T47D (cell line): ENCODE measurements at regions not wholly inside any gene's neighbourhood (a gene's known extent, or its start where the extent isn't known, plus 50 kb on each side); places are given as distances from the start of the nearest gene placed in this dataset.

Experiments
- DNase-seq, 2 experiments: peaks; one replicate each; pipeline versions ENCODE4 v3.0.0 to v3.0.0-alpha.2; 2011 to 2012; ENCODE audit warnings: low read depth in 1 of 2, low spot score in 1 of 2
- JUND ChIP-seq: IDR thresholded peaks from 2 replicates; pipeline ENCODE4 v1.6.1; 2012; ENCODE audit warnings: low read depth
- in situ Hi-C: cut with HindIII; loops from 2 replicates; pipeline ENCODE4 v1.10.0; 2016; ENCODE audit warnings: low sequenced_read_pairs, low pct_unique_long_range_greater_than_20kb

DNA sequence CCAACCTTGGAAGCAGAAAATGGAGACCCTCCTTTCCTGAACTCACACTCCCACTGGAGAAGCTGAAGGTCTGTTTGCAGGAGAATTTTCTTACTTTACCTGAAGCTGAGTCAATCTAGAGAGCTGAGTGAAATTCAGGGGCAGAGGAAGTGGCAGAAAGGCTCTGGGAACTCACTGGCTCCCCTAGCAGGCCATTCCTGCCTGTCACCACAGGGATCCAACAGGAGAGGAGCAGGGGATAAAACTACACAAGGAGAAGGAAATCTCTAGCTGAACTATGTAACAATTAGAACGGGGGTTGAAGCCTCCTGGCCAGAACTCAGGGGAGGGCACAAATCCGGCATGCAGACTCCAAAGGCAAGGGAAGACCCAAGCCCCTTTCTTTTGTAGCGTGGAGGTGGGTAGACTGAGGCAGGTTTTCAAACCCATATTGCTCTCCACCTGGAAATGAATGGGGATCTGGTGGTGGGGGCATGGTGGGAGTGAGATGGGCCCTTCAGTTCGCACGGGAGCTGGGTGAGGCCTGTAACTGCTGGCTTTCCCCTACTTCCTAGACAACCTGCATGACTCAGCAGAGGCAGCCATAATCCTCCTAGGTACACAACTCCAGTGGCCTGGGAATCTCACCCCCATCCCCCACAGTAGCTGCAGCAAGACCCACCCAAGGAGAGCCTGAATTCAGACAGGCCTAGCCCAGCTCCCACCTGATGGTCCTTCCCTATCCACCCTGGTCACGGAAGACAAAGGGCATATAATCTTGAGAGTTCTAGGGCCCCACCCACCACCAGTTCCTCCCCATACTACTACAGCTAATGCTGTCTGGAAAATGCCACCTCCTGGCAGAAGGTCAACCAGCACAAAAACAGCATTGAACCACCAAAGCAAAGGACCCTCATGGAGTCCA lies 158.1 kb downstream of the LTN1 start:
- no peak for TF ChIP-seq JUND
- no peak for DNase-seq
- in situ Hi-C loops: no loop called here

DNA sequence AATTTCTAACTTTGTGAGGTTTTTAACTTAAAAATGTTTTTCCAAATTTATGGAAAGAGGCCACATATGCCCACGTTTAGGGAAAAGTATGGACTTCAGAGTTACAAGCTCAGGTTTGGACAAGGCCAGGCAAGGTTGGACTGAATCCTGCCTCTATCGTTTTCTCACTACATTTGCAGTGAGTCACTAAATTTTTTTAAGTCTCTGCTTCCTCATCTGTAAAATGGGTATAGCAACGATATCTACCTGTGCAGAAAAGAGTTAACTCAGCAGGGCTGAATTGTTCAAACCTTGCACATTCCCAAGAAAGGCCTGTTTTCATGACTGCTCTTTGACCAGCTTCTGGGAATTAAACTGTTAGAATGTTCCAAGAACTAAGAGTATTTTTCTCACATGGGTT lies 159.1 kb downstream of the LTN1 start:
- in situ Hi-C loops: no loop called here
- TF ChIP-seq JUND: no peak
- no peak for DNase-seq

DNA sequence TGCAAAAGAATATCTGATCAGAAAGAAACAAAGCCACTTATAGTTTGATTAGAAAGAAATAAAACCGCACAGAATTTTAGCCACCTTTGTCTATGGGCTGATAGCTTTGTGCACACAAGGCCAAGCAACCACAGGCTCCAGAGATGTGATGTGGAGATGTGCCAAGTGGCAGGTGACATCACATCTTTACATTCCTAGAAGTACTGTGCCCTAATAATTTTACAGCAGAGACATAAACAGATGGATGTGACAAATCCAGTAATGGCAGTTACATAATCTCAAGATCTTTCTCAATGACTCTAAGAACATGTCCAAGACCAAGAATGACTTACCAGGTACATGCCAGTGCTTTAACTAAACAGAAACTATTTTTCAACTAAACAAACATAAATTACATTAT lies 159.5 kb downstream of the LTN1 start:
- DNase-seq: peak in 1 of 2 experiments; percentile 45
- in situ Hi-C loops: no loop called here
- TF ChIP-seq JUND: no peak

DNA sequence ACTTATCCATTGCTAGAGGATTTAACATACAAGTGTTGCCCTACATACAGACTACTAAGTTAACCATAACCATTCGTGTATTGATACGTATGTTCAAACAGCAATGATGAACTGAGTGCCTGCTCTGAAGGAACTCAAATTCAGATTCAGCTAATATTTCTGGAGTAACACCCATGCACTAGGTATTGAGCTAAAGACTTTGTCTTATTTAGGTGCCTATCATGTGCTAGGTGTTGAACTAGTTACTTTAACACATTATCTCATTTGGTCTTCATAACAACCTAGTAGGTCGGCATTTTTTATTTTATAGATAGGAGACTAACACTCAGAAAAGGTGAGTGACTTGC lies 160.0 kb downstream of the LTN1 start:
- in situ Hi-C loops: no loop called here
- no peak for TF ChIP-seq JUND
- DNase-seq: no peak

DNA sequence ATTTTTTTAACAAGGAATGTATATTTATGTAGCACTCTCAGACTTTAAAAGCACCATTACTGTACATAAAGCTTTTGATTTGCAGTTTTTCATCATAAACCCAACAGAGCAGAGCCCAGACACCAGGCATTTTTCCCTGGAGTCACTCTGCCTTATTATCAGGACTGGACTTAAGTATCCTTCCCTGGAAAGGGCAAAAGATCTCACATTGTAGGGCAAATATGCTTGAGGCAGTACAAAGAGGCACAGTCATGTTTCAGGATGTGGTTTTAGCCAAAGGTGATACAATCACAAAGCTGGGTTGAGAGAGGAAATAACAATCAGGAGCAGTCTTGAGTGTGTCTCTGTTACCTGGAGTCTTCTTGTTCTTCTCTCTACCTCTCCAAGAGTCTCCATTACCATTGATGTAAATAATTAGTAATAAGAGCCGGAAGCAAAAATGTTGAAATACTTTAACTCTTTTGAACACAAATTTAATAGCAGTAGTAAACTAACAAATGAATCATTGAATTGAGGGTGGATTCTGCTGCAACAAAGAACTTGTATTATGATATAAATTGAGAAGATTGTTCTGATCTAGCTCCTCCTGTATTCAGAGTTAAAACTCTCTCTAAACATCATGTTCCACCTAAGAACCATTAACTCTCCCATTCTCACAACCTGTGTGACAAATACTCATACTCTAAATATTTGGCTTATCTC lies 160.5 kb downstream of the LTN1 start:
- peak; percentile 70; the same call in 1 of the 2 replicates for TF ChIP-seq JUND
- DNase-seq: peak in 1 of 2 experiments; percentile 70
- in situ Hi-C loops: no loop called here

DNA sequence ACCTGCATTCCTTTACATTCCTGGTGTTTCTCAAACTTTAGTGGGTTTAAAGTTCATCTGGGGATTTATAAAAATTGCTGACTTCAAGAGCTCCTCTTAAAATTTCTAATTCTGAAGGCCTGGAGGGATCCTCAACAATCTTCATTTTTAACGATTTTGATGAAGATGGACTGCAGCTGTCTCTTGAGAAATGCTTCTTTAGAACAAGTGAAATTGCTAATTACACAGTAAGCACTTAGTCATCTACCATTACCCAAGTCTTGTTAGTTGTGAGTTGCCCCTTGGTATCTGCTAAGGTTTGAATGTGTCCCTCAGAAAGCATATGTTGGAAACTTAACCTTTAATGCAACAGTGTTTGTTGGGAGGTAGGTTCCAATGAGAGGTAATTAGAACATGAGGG lies 163.7 kb downstream of the LTN1 start:
- in situ Hi-C loops: no loop called here
- TF ChIP-seq JUND: no peak
- DNase-seq: no peak

DNA sequence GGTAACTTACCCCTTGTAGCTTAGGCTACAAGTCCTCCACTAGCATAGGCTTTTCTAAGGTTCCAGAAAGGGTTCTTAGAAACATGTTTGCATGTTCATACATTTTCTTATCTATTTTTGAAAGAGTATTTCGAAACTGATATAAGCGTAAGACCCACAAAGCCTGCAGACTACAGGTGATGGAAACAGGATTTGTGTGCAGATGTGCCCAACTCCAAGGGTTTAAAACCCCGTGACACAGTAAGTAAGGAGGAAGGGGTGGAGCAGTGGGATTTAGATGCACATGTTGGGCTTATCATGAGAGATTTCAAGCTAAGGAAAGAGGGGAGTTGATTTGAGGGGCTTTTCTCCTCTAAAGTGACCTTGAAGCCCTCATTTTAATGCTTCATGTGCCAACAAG lies 164.7 kb downstream of the LTN1 start:
- DNase-seq: no peak
- TF ChIP-seq JUND: no peak
- in situ Hi-C loops: no loop called here

DNA sequence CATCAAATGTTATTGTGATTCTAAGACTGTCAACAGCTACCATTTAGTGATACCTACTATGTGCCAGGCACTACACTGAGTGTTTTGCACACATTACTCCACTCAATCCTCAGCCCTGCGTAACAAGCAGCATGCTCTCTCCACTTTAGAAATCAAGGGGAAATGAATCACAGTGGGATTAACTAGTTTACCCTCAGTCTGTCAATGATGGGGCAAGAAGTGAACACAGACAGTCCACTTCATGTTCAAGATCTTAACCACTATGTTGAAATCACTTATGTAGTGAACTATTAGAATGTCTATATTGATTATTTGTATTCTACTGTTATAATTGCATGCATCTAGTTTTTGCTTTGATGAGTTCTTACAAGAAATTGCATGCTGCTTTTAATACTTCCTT lies 165.3 kb downstream of the LTN1 start:
- no peak for DNase-seq
- TF ChIP-seq JUND: no peak
- in situ Hi-C loops: no loop called here

DNA sequence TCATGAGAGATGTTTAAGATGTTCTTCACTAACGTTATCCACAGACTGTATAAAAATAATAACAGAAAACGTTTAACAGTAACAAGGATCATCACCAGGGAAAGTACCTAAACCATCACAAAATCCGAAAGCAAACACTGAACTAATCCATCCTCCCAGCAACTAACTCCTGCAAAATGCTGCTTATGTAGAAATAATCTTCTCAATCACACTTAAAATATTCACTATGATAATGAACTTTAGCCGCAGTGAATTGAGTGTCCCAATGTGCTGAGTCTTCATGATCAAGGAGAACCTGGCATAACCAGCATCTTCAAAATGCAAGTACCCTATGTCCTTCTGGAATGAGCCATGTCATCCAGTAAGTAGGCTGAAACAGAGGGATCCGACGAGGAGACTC lies 166.1 kb downstream of the LTN1 start:
- in situ Hi-C loops: no loop called here
- TF ChIP-seq JUND: no peak

DNA sequence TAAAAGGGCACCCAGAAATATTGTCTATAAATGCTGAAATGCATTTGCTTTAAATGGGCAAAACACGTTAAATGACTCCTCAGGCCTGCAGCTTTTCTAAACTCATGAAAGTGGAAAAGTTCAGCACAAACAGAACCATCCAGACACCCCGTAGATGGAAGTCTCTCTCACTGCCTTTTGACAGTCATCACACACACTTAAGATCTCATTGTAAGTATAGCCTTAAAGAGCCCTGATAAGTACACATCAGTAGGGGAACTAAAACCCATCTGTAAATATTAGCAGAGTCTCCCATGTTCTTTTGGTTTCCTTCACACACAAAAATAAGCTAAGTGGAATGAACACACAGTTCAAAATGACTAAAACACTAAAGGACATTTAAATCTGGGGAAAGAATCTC lies 166.7 kb downstream of the LTN1 start:
- no peak for DNase-seq
- TF ChIP-seq JUND: no peak
- in situ Hi-C loops: no loop called here

More for the DNA sequence above, 166.1 kb downstream of the LTN1 start:
- no peak for DNase-seq

DNA sequence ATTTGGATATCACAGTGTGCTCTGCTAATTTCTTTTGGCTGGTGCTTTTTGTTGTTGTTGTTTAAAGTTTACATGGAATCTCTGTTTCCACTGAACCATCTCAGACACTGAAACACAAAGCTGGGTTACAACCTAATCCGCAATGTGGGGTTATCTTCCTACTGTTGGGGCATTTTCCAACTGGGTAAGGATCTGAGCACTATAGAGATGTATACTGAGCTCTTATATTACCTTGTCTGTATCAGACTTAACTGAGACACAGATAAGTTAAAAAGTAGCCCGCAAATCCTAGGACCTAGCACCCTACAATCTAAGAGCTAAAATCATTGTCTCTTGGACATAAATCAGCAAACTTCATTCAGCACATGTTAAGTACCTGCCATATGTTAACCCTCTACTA lies 169.2 kb downstream of the LTN1 start:
- in situ Hi-C loops: no loop called here
- no peak for DNase-seq
- TF ChIP-seq JUND: no peak

DNA sequence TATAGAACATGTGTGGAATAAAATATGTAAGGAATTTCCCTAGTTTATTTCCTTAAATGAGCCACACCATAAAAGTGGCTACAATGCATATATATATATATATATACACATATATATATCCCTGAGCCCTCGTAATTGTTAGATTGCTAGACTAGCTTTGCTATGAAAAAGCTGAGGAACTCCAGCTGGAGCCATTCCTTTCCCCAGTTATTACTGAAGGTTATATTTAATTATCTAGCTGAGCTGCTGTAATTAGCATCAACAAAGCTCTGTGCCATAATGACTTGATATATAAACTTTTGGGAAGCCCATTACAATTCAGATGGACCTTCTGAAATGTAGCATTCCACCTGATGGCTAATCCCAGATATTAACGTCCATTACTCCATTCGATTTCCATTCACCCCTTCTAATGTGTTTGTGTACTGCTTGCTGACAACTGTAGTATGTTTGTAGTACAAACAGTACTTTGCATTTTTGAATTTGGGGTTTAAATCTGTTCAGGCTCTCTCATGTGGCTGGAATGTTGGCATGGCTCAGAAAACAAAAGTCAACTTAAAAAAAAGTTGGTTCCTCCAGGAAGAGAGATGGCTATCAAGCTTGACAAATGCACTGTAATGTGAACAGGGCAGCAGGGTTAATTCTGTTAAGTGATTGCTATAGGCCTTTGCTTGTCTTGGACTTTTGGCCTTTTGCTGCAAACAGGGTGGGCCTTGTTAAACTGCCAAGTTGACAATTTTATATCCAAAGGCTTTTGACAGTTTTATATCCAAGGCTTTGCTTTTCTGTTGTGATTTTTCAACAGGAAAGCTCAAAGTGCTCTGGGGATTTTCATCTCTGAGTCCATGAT lies 170.0 kb downstream of the LTN1 start:
- no peak for TF ChIP-seq JUND
- in situ Hi-C loops: no loop called here
- peak in 1 of 2 experiments; percentile 31 for DNase-seq

DNA sequence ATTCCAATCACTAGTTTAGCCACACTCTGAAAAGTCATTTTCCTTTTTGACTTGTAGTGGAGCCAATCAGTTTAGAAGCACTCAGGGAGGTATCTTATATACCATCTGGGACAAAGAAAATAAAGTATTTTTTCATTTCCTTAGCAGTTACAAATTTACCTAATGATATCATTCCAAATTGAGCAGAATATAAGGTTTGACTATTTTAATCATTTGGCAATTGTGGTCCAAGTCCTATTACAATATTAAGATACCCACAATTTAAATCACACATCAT lies 170.6 kb downstream of the LTN1 start:
- TF ChIP-seq JUND: no peak
- no peak for DNase-seq
- in situ Hi-C loops: no loop called here
